HEK293T (cell line): ENCODE measurements at regions not wholly inside any gene's neighbourhood (a gene's known extent, or its start where the extent isn't known, plus 50 kb on each side); places are given as distances from the start of the nearest gene placed in this dataset.

Experiments used
- CTCF ChIA-PET: fragments of 350-600 bp; formaldehyde crosslinking; extraction: SDS; loops from one replicate; lab custom pipeline; 2021; ENCODE audit warnings: antibody characterized with exemption, inconsistent platforms; lab: Yijun Ruan, JAX
- POLR2A ChIA-PET: fragments of 350-600 bp; formaldehyde crosslinking; extraction: SDS; loops from one replicate; lab custom pipeline; 2020; ENCODE audit warnings: antibody characterized with exemption, inconsistent platforms; lab: Yijun Ruan, JAX
- DNase-seq: peaks from one replicate; pipeline ENCODE4 v3.0.0; 2012; ENCODE audit warnings: mixed read lengths; ENCODE audit errors: extremely low spot score
- ARNT ChIP-seq: fragments of 450-650 bp; IDR thresholded peaks from 2 replicates; pipeline ENCODE4 v1.6.1; 2017; ENCODE audit warnings: mild to moderate bottlenecking
- BHLHE40 ChIP-seq: fragments of 450-650 bp; IDR thresholded peaks from 2 replicates; pipeline ENCODE4 v1.6.1; 2016; ENCODE audit warnings: mild to moderate bottlenecking, moderate library complexity, borderline replicate concordance
- CTBP1 ChIP-seq: fragments of 450-650 bp; IDR thresholded peaks from 2 replicates; pipeline ENCODE4 v1.6.1; 2016; ENCODE audit warnings: borderline replicate concordance
- ELF4 ChIP-seq: fragments of 450-650 bp; IDR thresholded peaks from 2 replicates; pipeline ENCODE4 v1.6.1; 2017; ENCODE audit warnings: antibody characterized with exemption
- FOXA1 ChIP-seq: fragments of 450-650 bp; IDR thresholded peaks from 2 replicates; pipeline ENCODE4 v1.6.1; 2016; ENCODE audit warnings: mild to moderate bottlenecking
- FOXK2 ChIP-seq: fragments of 450-650 bp; IDR thresholded peaks from 2 replicates; pipeline ENCODE4 v1.6.1; 2016; ENCODE audit warnings: mild to moderate bottlenecking
- FOXM1 ChIP-seq: fragments of 450-650 bp; IDR thresholded peaks from 2 replicates; pipeline ENCODE4 v1.6.1; 2017; ENCODE audit warnings: mild to moderate bottlenecking, borderline replicate concordance
- HDGF ChIP-seq: fragments of 450-650 bp; IDR thresholded peaks from 2 replicates; pipeline ENCODE4 v1.6.1; 2017; ENCODE audit warnings: antibody characterized with exemption, borderline replicate concordance
- L3MBTL2 ChIP-seq: fragments of 450-650 bp; conservative IDR thresholded peaks from 2 replicates; pipeline ENCODE4 v1.6.1; 2016; ENCODE audit warnings: mild to moderate bottlenecking
- LEF1 ChIP-seq: fragments of 450-650 bp; IDR thresholded peaks from 2 replicates; pipeline ENCODE4 v1.6.1; 2017; ENCODE audit warnings: mild to moderate bottlenecking, borderline replicate concordance
- NFRKB ChIP-seq: fragments of 450-650 bp; IDR thresholded peaks from 2 replicates; pipeline ENCODE4 v1.6.1; 2016; ENCODE audit warnings: mild to moderate bottlenecking, moderate library complexity
- PKNOX1 ChIP-seq: fragments of 450-650 bp; IDR thresholded peaks from 2 replicates; pipeline ENCODE4 v1.6.1; 2016
- SP1 ChIP-seq: fragments of 450-650 bp; IDR thresholded peaks from 2 replicates; pipeline ENCODE4 v1.6.1; 2017
- SUZ12 ChIP-seq: fragments of 450-650 bp; IDR thresholded peaks from 2 replicates; pipeline ENCODE4 v1.6.1; 2016; ENCODE audit warnings: mild to moderate bottlenecking
- TARDBP ChIP-seq: fragments of 450-650 bp; IDR thresholded peaks from 2 replicates; pipeline ENCODE4 v1.6.1; 2016
- ZNF384 ChIP-seq: fragments of 450-650 bp; IDR thresholded peaks from 2 replicates; pipeline ENCODE4 v1.6.1; 2016

DNA sequence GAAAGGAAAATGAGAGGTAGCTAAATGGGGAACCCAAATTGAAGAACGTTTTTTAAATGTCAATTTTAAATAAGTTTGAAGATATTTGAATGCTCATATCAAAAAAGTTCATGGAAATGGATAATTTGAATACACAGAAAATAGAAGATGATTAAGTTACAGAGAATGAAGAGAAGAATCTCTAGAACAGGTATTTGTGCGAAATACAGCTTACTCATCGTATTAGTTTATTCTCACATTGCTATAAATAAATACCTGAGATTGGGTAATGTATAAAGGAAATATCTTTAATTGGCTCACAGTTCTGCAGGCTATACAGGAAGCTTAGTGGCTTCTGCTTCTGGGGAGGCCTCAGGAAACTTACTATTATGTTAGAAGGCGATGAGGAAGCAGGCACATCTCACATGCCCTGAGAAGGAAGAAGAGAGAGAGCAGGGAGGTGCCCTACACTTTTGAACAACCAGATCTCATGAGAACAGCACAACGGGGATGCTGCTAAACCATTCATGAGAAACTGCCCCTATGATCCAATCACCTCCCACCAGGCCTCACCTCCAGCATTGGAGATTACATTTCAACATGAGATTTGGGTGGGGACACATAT is 89.7 kb upstream of the DTNA start:
- TF ChIP-seq SP1 (no peak), FOXM1 (no peak), FOXK2 (no peak)
- no peak for DNase-seq
- ChIA-PET CTCF (no interaction called here), POLR2A (no interaction called here)

DNA sequence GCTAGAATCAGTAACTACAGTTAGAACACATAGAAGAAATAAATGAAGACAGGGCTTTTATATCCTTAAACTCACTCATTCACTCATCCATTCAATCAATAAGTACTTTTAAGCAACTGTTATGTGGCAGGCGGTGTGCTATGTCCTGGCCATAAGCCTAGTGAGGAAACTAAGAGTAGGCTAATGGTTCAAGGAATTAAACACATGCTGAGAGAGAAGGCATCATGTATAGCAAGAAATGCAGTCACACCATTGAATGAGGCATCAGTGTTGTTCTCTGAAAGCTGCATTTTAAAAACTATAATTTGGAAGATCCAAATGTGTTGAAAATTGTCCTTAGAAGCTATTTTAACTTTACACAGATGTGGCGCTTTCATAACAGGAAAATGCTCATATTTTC is 86.5 kb upstream of the DTNA start:
- ChIA-PET POLR2A (no interaction called here), CTCF (interaction anchor here (1.4 kb wide), 1 partner anchor 38 kb away, joined by 3 read pairs; no protein-coding TSS in a partner anchor)
- no peak for TF ChIP-seq ELF4
- TF ChIP-seq ZNF384, result no peak
- no peak for TF ChIP-seq FOXM1
- TF ChIP-seq FOXK2, result no peak
- no peak for TF ChIP-seq ARNT
- no peak for TF ChIP-seq PKNOX1
- no peak for TF ChIP-seq FOXA1
- TF ChIP-seq CTBP1, result no peak
- TF ChIP-seq HDGF, result no peak
- TF ChIP-seq TARDBP, result no peak
- no peak for TF ChIP-seq L3MBTL2
- no peak for DNase-seq

GRCh38 chr18:34624551-34624950 is 85.5 kb upstream of the DTNA start:
- CTCF ChIA-PET, result interaction anchor here (0.7 to 1.4 kb wide), 2 partner anchors 37 to 74 kb away, joined by 3 to 4 read pairs; no protein-coding TSS in a partner anchor
- POLR2A ChIA-PET, result no interaction called here
- no peak for DNase-seq
- 0 out of 2 replicates have a peak, but pooled peaks have one; percentile 30 for TF ChIP-seq FOXK2
- no peak for TF ChIP-seq BHLHE40
- 0 out of 2 replicates have a peak, but pooled peaks have one; percentile 52 for TF ChIP-seq CTBP1
- peak; percentile 41; the same call in 1 of the 2 replicates for TF ChIP-seq ZNF384

GRCh38 chr18:34626404-34627136 is 83.5 kb upstream of the DTNA start:
- ChIA-PET POLR2A (no interaction called here), CTCF (no interaction called here)
- DNase-seq, result no peak
- TF ChIP-seq CTBP1 (no peak), FOXA1 (no peak), NFRKB (no peak), FOXK2 (no peak), ZNF384 (no peak), ELF4 (no peak), TARDBP (no peak), SUZ12 (no peak), PKNOX1 (no peak), HDGF (no peak), LEF1 (no peak), ARNT (no peak), FOXM1 (no peak)

- POLR2A ChIA-PET, result no interaction called here
- CTCF ChIA-PET, result interaction anchor here (0.6 kb wide), 1 partner anchor 274 kb away, joined by 3 read pairs; no protein-coding TSS in a partner anchor
- TF ChIP-seq SUZ12, result no peak
- TF ChIP-seq FOXA1, result no peak
- TF ChIP-seq L3MBTL2, result no peak
- no peak for TF ChIP-seq PKNOX1
- TF ChIP-seq HDGF, result no peak
- no peak for TF ChIP-seq FOXM1
- TF ChIP-seq SP1, result no peak
- TF ChIP-seq FOXK2, result no peak
- no peak for TF ChIP-seq NFRKB
- TF ChIP-seq LEF1, result no peak
- no peak for TF ChIP-seq ARNT
- TF ChIP-seq ZNF384, result no peak
- TF ChIP-seq BHLHE40, result no peak
- no peak for TF ChIP-seq ELF4
- TF ChIP-seq TARDBP, result no peak
- TF ChIP-seq CTBP1, result no peak
These were observed 82.8 kb upstream of the DTNA start for GRCh38 chr18:34627137-34627920.

More at GRCh38 chr18:34627137-34627920, 82.8 kb upstream of the DTNA start:
- no peak for DNase-seq
